Esophagus muscularis mucosa (tissue), 4 donors: ENCODE measurements at regions not wholly inside any gene's neighbourhood (a gene's known extent, or its start where the extent isn't known, plus 50 kb on each side); places are given as distances from the start of the nearest gene placed in this dataset.
A peak's percentile ranks its signal among the peaks of the same experiment; 100 is the strongest.

Experiments used
- DNase-seq: peaks from one replicate; pipeline ENCODE4 v3.0.0-alpha.2; 2017; ENCODE audit errors: extremely low spot score
- H3K27ac ChIP-seq, 4 donors: fragments of 200-600 bp; sonication (generic); replicated peaks in 1 of 4; 1 replicate in 3 of 4; 2 replicates in 1 of 4; pipeline ENCODE4 v1.5.1; 2016 to 2019; ENCODE audit warnings: mild to moderate bottlenecking in 1 of 4
- H3K27me3 ChIP-seq, 4 donors: fragments of 200-600 bp; sonication (generic); one replicate each; pipeline versions ENCODE4 v1.5.1 to v1.6.0; 2016 to 2019
- H3K36me3 ChIP-seq, 4 donors: fragments of 200-600 bp; sonication (generic); one replicate each; pipeline ENCODE4 v1.5.1; 2016 to 2019
- H3K4me1 ChIP-seq, 4 donors: fragments of 200-600 bp; sonication (generic); one replicate each; pipeline ENCODE4 v1.5.1; 2016 to 2019
- H3K4me3 ChIP-seq, 4 donors: fragments of 200-600 bp; sonication (generic); 1 replicate in 2 of 4; 2 replicates in 2 of 4; pipeline ENCODE4 v1.5.1; 2016 to 2019; ENCODE audit warnings: mild to moderate bottlenecking in 4 of 4, moderate library complexity in 1 of 4
- H3K9me3 ChIP-seq, 4 donors: fragments of 200-600 bp; sonication (generic); 1 replicate in 3 of 4; 2 replicates in 1 of 4; pipeline ENCODE4 v1.5.1; 2016 to 2019
- EP300 ChIP-seq: sonication (generic); formaldehyde crosslinking; IDR thresholded peaks from one replicate; pipeline ENCODE4 v1.6.1; 2017; ENCODE audit warnings: antibody characterized with exemption
- POLR2A ChIP-seq: fragments of 450-650 bp; IDR thresholded peaks from one replicate; pipeline ENCODE4 v1.6.1; 2017; ENCODE audit warnings: antibody characterized with exemption, moderate library complexity, mild to moderate bottlenecking, low read depth
- POLR2AphosphoS5 ChIP-seq, 2 donors: sonication (generic); formaldehyde crosslinking; IDR thresholded peaks; one replicate each; pipeline ENCODE4 v1.6.1; 2017; ENCODE audit warnings: antibody characterized with exemption in 2 of 2
- WGBS: methylation state at CpG from one replicate; pipeline ENCODE4 v1.1.5; 2018; 5-methylcytosine and 5-hydroxymethylcytosine counted together
- intact Hi-C: fragments of 100-400 bp; cut with DNase I; formaldehyde crosslinking; loops from one replicate; pipeline ENCODE4 v1.15.1; 2023
- TF ChIP-seq, protein P1 (sequence below), 3 experiments: fragments of 200-600 bp in 2 of 3; fragments of 450-650 bp in 1 of 3; sonication (generic) in 2 of 3; IDR thresholded peaks; one replicate each; pipeline ENCODE4 v1.5.1; 2017 to 2019; ENCODE audit warnings: antibody characterized with exemption in 3 of 3, mild to moderate bottlenecking in 2 of 3, moderate library complexity in 1 of 3

DNA sequence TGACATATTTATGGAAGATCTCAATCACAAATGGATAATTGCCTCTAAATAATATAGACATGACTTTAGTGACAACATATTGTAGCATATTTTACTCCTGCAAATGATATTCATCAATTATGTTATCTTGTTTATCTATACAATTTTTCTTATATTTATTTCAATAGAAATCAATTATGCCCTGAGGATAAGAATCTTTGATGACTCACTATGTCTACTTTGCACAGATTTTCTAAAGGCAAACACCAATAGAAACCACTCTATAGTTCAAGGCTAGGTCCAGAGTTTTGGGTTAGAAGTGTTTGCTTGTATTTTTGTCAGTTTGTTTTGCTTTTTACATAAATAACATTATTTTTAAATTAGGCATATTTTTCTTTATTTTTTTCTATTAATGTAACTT lies 879.0 kb downstream of the LTN1 start:
- no peak for TF ChIP-seq POLR2AphosphoS5 (IDR thresholded peaks at IDR 0.05)
- TF ChIP-seq, protein P1, sequence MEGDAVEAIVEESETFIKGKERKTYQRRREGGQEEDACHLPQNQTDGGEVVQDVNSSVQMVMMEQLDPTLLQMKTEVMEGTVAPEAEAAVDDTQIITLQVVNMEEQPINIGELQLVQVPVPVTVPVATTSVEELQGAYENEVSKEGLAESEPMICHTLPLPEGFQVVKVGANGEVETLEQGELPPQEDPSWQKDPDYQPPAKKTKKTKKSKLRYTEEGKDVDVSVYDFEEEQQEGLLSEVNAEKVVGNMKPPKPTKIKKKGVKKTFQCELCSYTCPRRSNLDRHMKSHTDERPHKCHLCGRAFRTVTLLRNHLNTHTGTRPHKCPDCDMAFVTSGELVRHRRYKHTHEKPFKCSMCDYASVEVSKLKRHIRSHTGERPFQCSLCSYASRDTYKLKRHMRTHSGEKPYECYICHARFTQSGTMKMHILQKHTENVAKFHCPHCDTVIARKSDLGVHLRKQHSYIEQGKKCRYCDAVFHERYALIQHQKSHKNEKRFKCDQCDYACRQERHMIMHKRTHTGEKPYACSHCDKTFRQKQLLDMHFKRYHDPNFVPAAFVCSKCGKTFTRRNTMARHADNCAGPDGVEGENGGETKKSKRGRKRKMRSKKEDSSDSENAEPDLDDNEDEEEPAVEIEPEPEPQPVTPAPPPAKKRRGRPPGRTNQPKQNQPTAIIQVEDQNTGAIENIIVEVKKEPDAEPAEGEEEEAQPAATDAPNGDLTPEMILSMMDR (IDR thresholded peaks at IDR 0.05): no peak
- DNase-seq: no peak
- no peaks in the 10 kb centered on the region for H3K36me3 ChIP-seq
- H3K4me1 ChIP-seq: peaks cover 16 to 32% (median 28%) of the 10 kb centered on the region in 4 donors
- intact Hi-C loops: no loop called here
- H3K4me3 ChIP-seq: no peak overlapping the region
- H3K27ac ChIP-seq: no peak overlapping the region
- H3K9me3 ChIP-seq: no peaks in the 10 kb centered on the region
- no peaks in the 10 kb centered on the region for H3K27me3 ChIP-seq

DNA sequence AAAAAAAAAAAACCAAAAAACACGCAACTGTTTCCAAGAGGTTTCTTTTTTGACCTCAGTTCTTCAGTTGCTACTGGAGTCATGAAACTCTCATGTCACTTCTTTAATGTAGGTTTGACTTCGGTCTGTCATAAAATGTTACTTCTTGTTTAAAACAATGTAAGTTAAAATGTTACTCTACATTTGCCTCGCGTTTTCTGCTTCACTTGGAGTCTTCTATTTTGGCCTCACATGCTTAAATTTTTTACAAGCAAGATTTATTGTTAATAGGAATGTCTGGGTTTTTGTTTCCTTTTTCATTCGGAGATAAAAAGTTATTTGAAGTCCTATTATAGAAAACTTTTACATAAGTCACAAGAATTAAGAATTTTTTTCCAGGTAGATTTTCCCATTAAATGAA lies 880.2 kb downstream of the LTN1 start:
- intact Hi-C loops: no loop called here
- no peaks in the 10 kb centered on the region for H3K9me3 ChIP-seq
- H3K4me1 ChIP-seq: peaks cover 16 to 32% (median 28%) of the 10 kb centered on the region in 4 donors
- WGBS: 56% methylated on average over 5 of the region's 5 CpGs
- TF ChIP-seq, protein P1 (IDR thresholded peaks at IDR 0.05): no peak
- TF ChIP-seq EP300 (no peak), POLR2AphosphoS5 (IDR thresholded peaks at IDR 0.05) (no peak), POLR2A (no peak)
- H3K4me3 ChIP-seq: no peak overlapping the region
- no peak for DNase-seq
- H3K27ac ChIP-seq: peak overlapping the region in 1 of 4 donors; percentile 69
- H3K27me3 ChIP-seq: no peaks in the 10 kb centered on the region
- H3K36me3 ChIP-seq: no peaks in the 10 kb centered on the region

DNA sequence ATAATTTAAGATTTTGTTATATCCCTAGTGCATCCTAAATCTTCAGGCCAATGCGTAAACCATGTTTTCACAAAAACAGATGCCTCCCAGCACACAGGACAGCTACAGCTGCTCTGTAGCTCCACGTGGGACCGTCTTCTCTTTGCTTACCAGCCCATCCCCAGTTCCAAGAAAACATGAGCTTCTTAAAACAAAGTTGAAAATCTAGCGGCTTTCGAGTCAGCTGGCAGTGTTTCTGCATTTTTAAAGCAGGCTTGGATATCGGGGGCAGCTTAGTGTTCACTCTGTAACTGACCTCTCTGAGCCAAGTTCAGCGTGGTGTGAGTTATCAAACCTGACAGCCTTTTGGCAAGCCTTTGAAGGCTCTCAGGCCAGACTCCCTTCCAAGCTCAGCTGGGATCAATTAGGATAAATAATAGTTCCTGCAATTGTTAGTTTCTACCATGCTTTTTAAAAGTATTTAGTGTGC lies 881.5 kb downstream of the LTN1 start:
- no peak for DNase-seq
- H3K27ac ChIP-seq: peak overlapping the region; percentile 17 to 72 (median 59)
- WGBS: 14% methylated on average over 7 of the region's 7 CpGs
- H3K4me1 ChIP-seq: peaks cover 16 to 32% (median 28%) of the 10 kb centered on the region in 4 donors
- peak overlapping the region in 3 of 4 donors; percentile 2 to 38 (median 29) for H3K4me3 ChIP-seq
- no peaks in the 10 kb centered on the region for H3K9me3 ChIP-seq
- TF ChIP-seq EP300: no peak
- TF ChIP-seq POLR2AphosphoS5 (IDR thresholded peaks at IDR 0.05): peak; percentile 54 to 68
- intact Hi-C loops: no loop called here
- no peaks in the 10 kb centered on the region for H3K27me3 ChIP-seq
- H3K36me3 ChIP-seq: no peaks in the 10 kb centered on the region

DNA sequence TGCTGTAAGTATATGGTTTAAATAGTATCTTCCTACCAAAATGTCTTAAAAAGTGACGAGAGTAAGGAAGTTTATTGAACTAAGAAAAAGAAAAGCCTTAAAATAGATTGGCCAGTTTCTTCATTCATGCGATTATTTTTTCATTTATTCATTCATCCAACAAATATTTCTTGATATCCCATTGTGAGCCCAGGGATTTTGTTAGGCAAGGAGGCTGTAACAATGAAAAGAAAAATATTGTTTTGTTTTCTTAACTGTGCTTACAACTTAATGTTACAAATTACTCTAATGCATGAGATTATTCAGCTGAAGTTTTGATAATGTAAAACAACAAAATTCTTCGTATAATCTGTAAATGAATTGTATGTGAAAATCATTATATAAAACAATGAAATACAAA lies 882.0 kb downstream of the LTN1 start:
- H3K4me3 ChIP-seq: no peak overlapping the region
- H3K36me3 ChIP-seq: no peaks in the 10 kb centered on the region
- WGBS: 39% methylated on average over 3 of the region's 3 CpGs
- peaks cover 16 to 32% (median 28%) of the 10 kb centered on the region in 4 donors for H3K4me1 ChIP-seq
- TF ChIP-seq, protein P1 (IDR thresholded peaks at IDR 0.05): no peak
- no peak for TF ChIP-seq POLR2AphosphoS5 (IDR thresholded peaks at IDR 0.05)
- no peak for TF ChIP-seq EP300
- no peak for TF ChIP-seq POLR2A
- no peaks in the 10 kb centered on the region for H3K27me3 ChIP-seq
- no peaks in the 10 kb centered on the region for H3K9me3 ChIP-seq
- H3K27ac ChIP-seq: peak overlapping the region; percentile 17 to 72 (median 59)
- intact Hi-C loops: no loop called here
- no peak for DNase-seq

DNA sequence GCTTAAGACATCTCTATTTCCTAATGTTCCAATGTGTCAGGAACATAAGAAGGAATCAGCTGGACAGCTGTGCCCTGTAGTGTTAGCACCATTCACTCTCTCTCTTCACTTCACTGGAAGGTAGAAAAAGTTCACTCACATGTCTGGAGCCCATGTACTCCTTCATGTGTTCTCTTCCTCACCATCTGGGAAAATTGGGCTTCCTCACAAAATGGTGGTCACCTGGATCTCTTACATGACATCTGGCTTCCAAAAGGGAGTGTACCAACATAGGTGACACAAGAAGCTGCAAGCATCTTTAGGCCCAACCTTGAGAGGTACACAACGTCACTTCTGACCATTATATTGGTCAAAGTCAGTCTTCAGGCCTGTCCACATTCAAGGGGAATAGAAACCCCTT lies 882.6 kb downstream of the LTN1 start:
- no peaks in the 10 kb centered on the region for H3K27me3 ChIP-seq
- H3K4me1 ChIP-seq: peaks cover 16 to 36% (median 28%) of the 10 kb centered on the region in 4 donors
- H3K9me3 ChIP-seq: no peaks in the 10 kb centered on the region
- no peak for TF ChIP-seq POLR2A
- TF ChIP-seq POLR2AphosphoS5 (IDR thresholded peaks at IDR 0.05): no peak
- no peak for TF ChIP-seq EP300
- TF ChIP-seq, protein P1 (IDR thresholded peaks at IDR 0.05): no peak
- H3K27ac ChIP-seq: peak overlapping the region; percentile 17 to 72 (median 59)
- H3K36me3 ChIP-seq: no peaks in the 10 kb centered on the region
- DNase-seq: no peak
- H3K4me3 ChIP-seq: no peak overlapping the region
- 100% methylated on average over 1 of the region's 1 CpG for WGBS
- intact Hi-C loops: no loop called here
